HG03095 (cell line): ENCODE measurements at regions not wholly inside any gene's neighbourhood (a gene's known extent, or its start where the extent isn't known, plus 50 kb on each side); places are given as distances from the start of the nearest gene placed in this dataset.

ENCODE experiments used
- ATAC-seq: cut with Tn5 transposase; IDR thresholded peaks from one replicate; pipeline ENCODE4 v1.9.1; 2021; ENCODE audit warnings: moderate library complexity; ENCODE audit not compliant: unreplicated experiment

- ATAC-seq, result no peak
Measured at GRCh38 chr15:66927201-66928077, 138.0 kb upstream of the SMAD3 start.

- no peak for ATAC-seq
Measured at GRCh38 chr15:66928101-66928500, 137.3 kb upstream of the SMAD3 start.

GRCh38 chr15:66928784-66929183, 136.6 kb upstream of the SMAD3 start:
- ATAC-seq, result no peak

GRCh38 chr15:66929843-66930402, 135.5 kb upstream of the SMAD3 start:
- no peak for ATAC-seq

- no peak for ATAC-seq
Measured at GRCh38 chr15:66931768-66932633, 133.4 kb upstream of the SMAD3 start.

GRCh38 chr15:66932634-66933024, 132.8 kb upstream of the SMAD3 start:
- ATAC-seq, result no peak

GRCh38 chr15:66933932-66934867, 131.2 kb upstream of the SMAD3 start:
- ATAC-seq, result no peak

- ATAC-seq, result no peak
Measured at GRCh38 chr15:66934868-66935520, 130.4 kb upstream of the SMAD3 start.

GRCh38 chr15:66935688-66936087, 129.7 kb upstream of the SMAD3 start:
- ATAC-seq, result no peak

GRCh38 chr15:66936109-66936860, 129.1 kb upstream of the SMAD3 start:
- no peak for ATAC-seq

- no peak for ATAC-seq
Measured at GRCh38 chr15:66936861-66937582, 128.4 kb upstream of the SMAD3 start.

GRCh38 chr15:66937588-66937987, 127.8 kb upstream of the SMAD3 start:
- ATAC-seq, result no peak

GRCh38 chr15:66938114-66938830, 127.1 kb upstream of the SMAD3 start:
- ATAC-seq, result no peak

GRCh38 chr15:66939016-66939415, 126.4 kb upstream of the SMAD3 start:
- no peak for ATAC-seq

GRCh38 chr15:66939451-66940023, 125.9 kb upstream of the SMAD3 start:
- no peak for ATAC-seq

- ATAC-seq, result no peak
Measured at GRCh38 chr15:66940368-66940767, 125.0 kb upstream of the SMAD3 start.

- ATAC-seq, result no peak
Measured at GRCh38 chr15:66941108-66941711, 124.2 kb upstream of the SMAD3 start.
